T-cell (primary cell): ENCODE measurements at regions not wholly inside any gene's neighbourhood (a gene's known extent, or its start where the extent isn't known, plus 50 kb on each side); places are given as distances from the start of the nearest gene placed in this dataset.

Experiments
- ATAC-seq, 4 experiments: fragments of 200-7000 bp in 3 of 4; fragments of 150-1000 bp in 1 of 4; cut with Tn5 transposase; replicated peaks in 1 of 4; 1 replicate in 3 of 4; 2 replicates in 1 of 4; pipeline ENCODE4 v1.10.0; 2021; ENCODE audit warnings: moderate library complexity in 3 of 4, mild to moderate bottlenecking in 2 of 4, moderate number of reproducible peaks in 1 of 4
- CTCF ChIA-PET, 2 donors: fragments of 300-600 bp; sonication (Branson Sonifier 250); formaldehyde crosslinking; loops; one replicate each; lab custom pipeline; 2022; ENCODE audit warnings: antibody characterized with exemption in 2 of 2; lab: Charles Lee
- POLR2A ChIA-PET, 2 donors: fragments of 300-600 bp; sonication (Branson Sonifier 250); formaldehyde crosslinking; loops; one replicate each; lab custom pipeline; 2022; ENCODE audit warnings: antibody characterized with exemption in 2 of 2; lab: Charles Lee
- DNase-seq, 35 experiments: peaks; one replicate each; pipeline versions ENCODE4 v3.0.0 to v3.0.0-alpha.2; 2013 to 2023
- H3K27ac ChIP-seq: one replicate; pipeline ENCODE4 v1.5.1; 2013; ENCODE audit warnings: low read length
- H3K27me3 ChIP-seq, 2 experiments: replicated peaks in 1 of 2; 1 replicate in 1 of 2; 2 replicates in 1 of 2; pipeline versions ENCODE4 v1.6.1 to v1.7.0; 2013; ENCODE audit warnings: low read length in 1 of 2, mixed read lengths in 1 of 2; ENCODE audit not compliant: control insufficient read depth in 2 of 2, insufficient read depth in 2 of 2; ENCODE audit errors: extremely low read depth in 1 of 2
- H3K36me3 ChIP-seq, 2 donors: 1 replicate in 1 of 2; 2 replicates in 1 of 2; pipeline versions ENCODE4 v1.6.1 to v1.7.0; 2013; ENCODE audit warnings: low read length in 1 of 2; ENCODE audit not compliant: control insufficient read depth in 2 of 2, insufficient read depth in 1 of 2; ENCODE audit errors: extremely low read depth in 1 of 2
- H3K4me1 ChIP-seq, 2 experiments: 1 replicate in 1 of 2; 2 replicates in 1 of 2; pipeline versions ENCODE4 v1.6.1 to v1.7.0; 2013; ENCODE audit warnings: low read length in 2 of 2, mixed read lengths in 1 of 2; ENCODE audit not compliant: insufficient read depth in 2 of 2, control insufficient read depth in 1 of 2; ENCODE audit errors: extremely low read depth in 1 of 2
- H3K4me3 ChIP-seq, 2 donors: 1 replicate in 1 of 2; 2 replicates in 1 of 2; pipeline versions ENCODE4 v1.5.1 to v1.7.0; 2013; ENCODE audit warnings: mild to moderate bottlenecking in 2 of 2, low read length in 1 of 2, moderate library complexity in 1 of 2; ENCODE audit not compliant: control insufficient read depth in 1 of 2; ENCODE audit errors: extremely low read depth in 1 of 2
- H3K9me3 ChIP-seq: 2 replicates; pipeline ENCODE4 v1.7.0; 2013
- H3K27ac Mint-ChIP-seq, 2 donors: one replicate each; pipeline ENCODE4 v1.8.0; 2020 to 2021; ENCODE audit warnings: mild to moderate bottlenecking in 2 of 2, mixed read lengths in 2 of 2
- H3K27me3 Mint-ChIP-seq, 2 donors: one replicate each; pipeline ENCODE4 v1.8.0; 2021 to 2022; ENCODE audit warnings: mixed read lengths in 2 of 2
- H3K36me3 Mint-ChIP-seq: one replicate; pipeline ENCODE4 v1.8.0; 2021; ENCODE audit warnings: mixed read lengths
- H3K4me1 Mint-ChIP-seq, 3 donors: one replicate each; pipeline ENCODE4 v1.8.0; 2020 to 2022; ENCODE audit warnings: mixed read lengths in 3 of 3, mild to moderate bottlenecking in 1 of 3
- H3K4me3 Mint-ChIP-seq, 3 donors: one replicate each; pipeline ENCODE4 v1.8.0; 2020 to 2022; ENCODE audit warnings: mild to moderate bottlenecking in 3 of 3, mixed read lengths in 3 of 3, moderate library complexity in 3 of 3
- H3K9me3 Mint-ChIP-seq, 3 donors: one replicate each; pipeline ENCODE4 v1.8.0; 2020 to 2022; ENCODE audit warnings: mixed read lengths in 3 of 3
- WGBS: methylation state at CpG from one replicate; pipeline ENCODE4 v1.1.5; 2013; ENCODE audit warnings: missing lambda C conversion rate; ENCODE audit not compliant: insufficient coverage; 5-methylcytosine and 5-hydroxymethylcytosine counted together

GRCh38 chr5:132130918-132131715 is 57.5 kb downstream of the CSF2 start:
- POLR2A ChIA-PET: no interaction called here
- Histone ChIP-seq H3K4me3 (no peak overlapping the region), H3K36me3 (no peaks in the 10 kb centered on the region), H3K27me3 (peaks cover 0 to 1% of the 10 kb centered on the region in 2 experiments), H3K9me3 (no peaks in the 10 kb centered on the region), H3K4me1 (no peaks in the 10 kb centered on the region), H3K27ac (no peak overlapping the region)
- ATAC-seq (no peak), DNase-seq (no peak)
- no CpG with 5 or more reads among the region's 5 CpGs for WGBS
- no peak overlapping the region for H3K4me3 Mint-ChIP-seq
- H3K4me1 Mint-ChIP-seq: no peaks in the 10 kb centered on the region
- H3K9me3 Mint-ChIP-seq: peaks cover 0 to 11% (median 7%) of the 10 kb centered on the region in 3 donors
- no peaks in the 10 kb centered on the region for H3K36me3 Mint-ChIP-seq
- H3K27ac Mint-ChIP-seq: no peak overlapping the region
- CTCF ChIA-PET: no interaction called here
- H3K27me3 Mint-ChIP-seq: peaks cover 7 to 9% of the 10 kb centered on the region in 2 donors

- Mint-ChIP-seq H3K27me3 (peaks cover 15 to 16% of the 10 kb centered on the region in 2 donors), H3K36me3 (no peaks in the 10 kb centered on the region), H3K9me3 (peaks cover 0 to 9% (median 7%) of the 10 kb centered on the region in 3 donors), H3K4me3 (no peak overlapping the region), H3K4me1 (no peaks in the 10 kb centered on the region), H3K27ac (no peak overlapping the region)
- H3K27me3 ChIP-seq: peaks cover 0 to 4% of the 10 kb centered on the region in 2 experiments
- H3K4me1 ChIP-seq: no peaks in the 10 kb centered on the region
- no peaks in the 10 kb centered on the region for H3K36me3 ChIP-seq
- no peak overlapping the region for H3K4me3 ChIP-seq
- WGBS: no CpG with 5 or more reads among the region's 1 CpG
- DNase-seq (no peak), ATAC-seq (no peak)
- POLR2A ChIA-PET: no interaction called here
- CTCF ChIA-PET: no interaction called here
- H3K27ac ChIP-seq: no peak overlapping the region
- H3K9me3 ChIP-seq: no peaks in the 10 kb centered on the region
Observed at GRCh38 chr5:132132138-132132537, 58.5 kb downstream of the CSF2 start.

GRCh38 chr5:132134384-132134783 is 60.8 kb downstream of the CSF2 start:
- no peaks in the 10 kb centered on the region for H3K9me3 ChIP-seq
- H3K36me3 ChIP-seq: no peaks in the 10 kb centered on the region
- peaks cover 16 to 18% of the 10 kb centered on the region in 2 donors for H3K27me3 Mint-ChIP-seq
- H3K36me3 Mint-ChIP-seq: no peaks in the 10 kb centered on the region
- no CpG with 5 or more reads among the region's 5 CpGs for WGBS
- peaks cover 0 to 4% of the 10 kb centered on the region in 2 experiments for H3K27me3 ChIP-seq
- H3K9me3 Mint-ChIP-seq: no peaks in the 10 kb centered on the region
- POLR2A ChIA-PET: interaction anchor here in 1 of 2 donors (0.6 kb wide), 2 partner anchors 278 to 633 kb away, joined by 3 to 4 read pairs; no protein-coding TSS in a partner anchor
- no peak overlapping the region for H3K27ac Mint-ChIP-seq
- no peak overlapping the region for H3K4me3 ChIP-seq
- no peaks in the 10 kb centered on the region for H3K4me1 Mint-ChIP-seq
- H3K4me1 ChIP-seq: no peaks in the 10 kb centered on the region
- CTCF ChIA-PET: no interaction called here
- H3K27ac ChIP-seq: no peak overlapping the region
- ATAC-seq (no peak), DNase-seq (peak in 1 of 35 experiments; percentile 50)
- H3K4me3 Mint-ChIP-seq: no peak overlapping the region

GRCh38 chr5:132136906-132137305 is 63.3 kb downstream of the CSF2 start:
- Histone ChIP-seq H3K9me3 (no peaks in the 10 kb centered on the region), H3K27ac (no peak overlapping the region), H3K4me3 (no peak overlapping the region), H3K36me3 (no peaks in the 10 kb centered on the region), H3K27me3 (peaks cover 0 to 4% of the 10 kb centered on the region in 2 experiments), H3K4me1 (no peaks in the 10 kb centered on the region)
- Mint-ChIP-seq H3K4me3 (no peak overlapping the region), H3K27me3 (peaks cover 16 to 25% of the 10 kb centered on the region in 2 donors), H3K9me3 (peaks cover 5 to 12% (median 6%) of the 10 kb centered on the region in 3 donors), H3K36me3 (no peaks in the 10 kb centered on the region), H3K4me1 (no peaks in the 10 kb centered on the region), H3K27ac (no peak overlapping the region)
- no peak for DNase-seq
- CTCF ChIA-PET: interaction anchor here in 1 of 2 donors (0.6 kb wide), 1 partner anchor 291 kb away, joined by 3 read pairs; no protein-coding TSS in a partner anchor
- WGBS: no CpG with 5 or more reads among the region's 2 CpGs
- POLR2A ChIA-PET: no interaction called here
- ATAC-seq: no peak

- H3K27ac ChIP-seq: no peak overlapping the region
- ChIA-PET CTCF (interaction anchor here in 1 of 2 donors (0.6 kb wide), 1 partner anchor 74 kb away, joined by 3 read pairs; no protein-coding TSS in a partner anchor), POLR2A (interaction anchor here in 1 of 2 donors (0.8 kb wide), 1 partner anchor 579 kb away, joined by 3 read pairs; no protein-coding TSS in a partner anchor)
- peaks cover 3% of the 10 kb centered on the region for H3K9me3 ChIP-seq
- peaks cover 14 to 18% (median 15%) of the 10 kb centered on the region in 3 donors for H3K9me3 Mint-ChIP-seq
- H3K36me3 ChIP-seq: no peaks in the 10 kb centered on the region
- no peaks in the 10 kb centered on the region for H3K4me1 ChIP-seq
- no peak overlapping the region for H3K27ac Mint-ChIP-seq
- no CpG with 5 or more reads among the region's 1 CpG for WGBS
- no peaks in the 10 kb centered on the region for H3K4me1 Mint-ChIP-seq
- H3K36me3 Mint-ChIP-seq: peaks cover 3% of the 10 kb centered on the region
- peaks cover 0 to 4% of the 10 kb centered on the region in 2 experiments for H3K27me3 ChIP-seq
- H3K4me3 ChIP-seq: no peak overlapping the region
- ATAC-seq: no peak
- no peak for DNase-seq
- no peak overlapping the region for H3K4me3 Mint-ChIP-seq
- peaks cover 16 to 28% of the 10 kb centered on the region in 2 donors for H3K27me3 Mint-ChIP-seq
Observed at GRCh38 chr5:132138260-132138659, 64.7 kb downstream of the CSF2 start.
